ENCODE measurements at regions not wholly inside any gene's neighbourhood (a gene's known extent, or its start where the extent isn't known, plus 50 kb on each side); places are given as distances from the start of the nearest gene placed in this dataset.
A peak's percentile ranks its signal among the peaks of the same experiment; 100 is the strongest.

- no peak overlapping the region for H3K27ac Mint-ChIP-seq
- peaks cover 0 to 9% (median under 1%) of the 10 kb centered on the region in 8 donors for H3K9me3 Mint-ChIP-seq
- Histone ChIP-seq H3K9me3 (ENCODE audit: control insufficient read depth in 1 of 2, low read length in 2 of 2) (no peaks in the 10 kb centered on the region), H3K4me1 (ENCODE audit: insufficient read depth, low read length) (no peaks in the 10 kb centered on the region), H3K36me3 (ENCODE audit: insufficient read depth, low read length) (no peaks in the 10 kb centered on the region), H3K4me3 (ENCODE audit: low read length in 2 of 2) (no peak overlapping the region), H3K27ac (ENCODE audit: low read depth, low read length) (no peak overlapping the region), H3K27me3 (ENCODE audit: insufficient read depth, low read length) (no peaks in the 10 kb centered on the region)
- no peak overlapping the region for H3K4me3 Mint-ChIP-seq
- no peaks in the 10 kb centered on the region for H3K36me3 Mint-ChIP-seq
- ChIA-PET CTCF (ENCODE audit: partially characterized antibody) (no interaction called here), POLR2A (ENCODE audit: partially characterized antibody) (no interaction called here)
- intact Hi-C loops (cut with micrococcal nuclease), result no loop called here
- DNase-seq, result no peak
- no peaks in the 10 kb centered on the region for H3K27me3 Mint-ChIP-seq
- no peaks in the 10 kb centered on the region for H3K4me1 Mint-ChIP-seq
Observed at GRCh38 chr4:156576946-156577345, 394.7 kb downstream of the PDGFC start.

DNA sequence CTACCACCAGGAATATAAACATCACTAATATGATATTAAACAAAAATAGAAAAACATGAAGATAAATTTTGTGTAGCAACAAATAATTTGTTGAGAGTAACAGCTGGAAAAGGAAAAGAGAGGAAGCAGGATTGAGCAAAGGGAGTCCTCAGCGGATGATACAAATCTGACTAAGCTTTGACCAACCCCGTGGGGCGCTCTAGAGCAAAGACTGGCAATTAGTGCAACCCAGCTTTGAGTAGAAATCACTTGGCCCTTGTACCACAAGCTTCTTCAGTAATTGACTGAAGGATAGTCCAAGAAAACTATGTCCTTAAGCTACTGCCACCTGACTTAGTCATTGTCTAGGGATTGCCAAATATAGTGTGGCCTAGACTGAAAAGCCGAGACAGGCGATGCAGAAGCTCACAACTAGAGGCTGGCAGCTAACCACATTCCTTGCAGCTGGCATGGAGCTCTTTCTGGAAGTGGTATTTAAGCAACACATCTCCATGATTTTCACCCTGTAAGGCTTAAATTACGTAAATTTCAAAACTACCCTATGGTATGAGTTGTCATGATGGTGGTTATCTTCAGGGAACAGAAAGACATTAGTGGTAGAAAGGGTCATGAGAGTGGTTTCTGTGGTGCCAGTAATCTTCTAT is 396.0 kb downstream of the PDGFC start:
- H3K27ac Mint-ChIP-seq, result no peak overlapping the region
- no peak for DNase-seq
- POLR2A ChIA-PET (ENCODE audit: partially characterized antibody), result no interaction called here
- no peaks in the 10 kb centered on the region for H3K4me1 ChIP-seq (ENCODE audit: insufficient read depth, low read length)
- H3K36me3 ChIP-seq (ENCODE audit: insufficient read depth, low read length), result no peaks in the 10 kb centered on the region
- H3K27me3 Mint-ChIP-seq, result no peaks in the 10 kb centered on the region
- peak overlapping the region in 1 of 2 donors; percentile 11 for H3K4me3 ChIP-seq (ENCODE audit: low read length in 2 of 2)
- no peak overlapping the region for H3K4me3 Mint-ChIP-seq
- no peaks in the 10 kb centered on the region for H3K27me3 ChIP-seq (ENCODE audit: insufficient read depth, low read length)
- no peaks in the 10 kb centered on the region for H3K9me3 ChIP-seq (ENCODE audit: control insufficient read depth in 1 of 2, low read length in 2 of 2)
- H3K4me1 Mint-ChIP-seq, result no peaks in the 10 kb centered on the region
- peaks cover 0 to 10% (median 3%) of the 10 kb centered on the region in 8 donors for H3K9me3 Mint-ChIP-seq
- intact Hi-C loops (cut with micrococcal nuclease), result no loop called here
- no peak overlapping the region for H3K27ac ChIP-seq (ENCODE audit: low read depth, low read length)
- CTCF ChIA-PET (ENCODE audit: partially characterized antibody), result no interaction called here
- no peaks in the 10 kb centered on the region for H3K36me3 Mint-ChIP-seq

- H3K4me3 Mint-ChIP-seq, result no peak overlapping the region
- no peak overlapping the region for H3K27ac Mint-ChIP-seq
- no peaks in the 10 kb centered on the region for H3K27me3 Mint-ChIP-seq
Observed at GRCh38 chr4:156571146-156571545, 400.5 kb downstream of the PDGFC start.

GRCh38 chr4:156569535-156569934 is 402.1 kb downstream of the PDGFC start:
- CTCF ChIA-PET (ENCODE audit: partially characterized antibody), result no interaction called here

More at GRCh38 chr4:156571146-156571545, 400.5 kb downstream of the PDGFC start:
- no peaks in the 10 kb centered on the region for H3K4me1 Mint-ChIP-seq
- H3K9me3 Mint-ChIP-seq, result peaks cover 0 to 15% (median 6%) of the 10 kb centered on the region in 8 donors
- no peak overlapping the region for H3K4me3 ChIP-seq (ENCODE audit: low read length in 2 of 2)
- DNase-seq, result no peak
- ChIA-PET CTCF (ENCODE audit: partially characterized antibody) (no interaction called here), POLR2A (ENCODE audit: partially characterized antibody) (no interaction called here)
- no peak overlapping the region for H3K27ac ChIP-seq (ENCODE audit: low read depth, low read length)
- no peaks in the 10 kb centered on the region for H3K4me1 ChIP-seq (ENCODE audit: insufficient read depth, low read length)
- H3K36me3 ChIP-seq (ENCODE audit: insufficient read depth, low read length), result no peaks in the 10 kb centered on the region
- no peaks in the 10 kb centered on the region for H3K27me3 ChIP-seq (ENCODE audit: insufficient read depth, low read length)
- H3K9me3 ChIP-seq (ENCODE audit: control insufficient read depth in 1 of 2, low read length in 2 of 2), result peaks cover 0 to 2% of the 10 kb centered on the region in 2 donors
- intact Hi-C loops (cut with micrococcal nuclease), result no loop called here
- no peaks in the 10 kb centered on the region for H3K36me3 Mint-ChIP-seq

GRCh38 chr4:156568484-156568883 is 403.1 kb downstream of the PDGFC start:
- DNase-seq, result no peak
- Mint-ChIP-seq H3K4me1 (no peaks in the 10 kb centered on the region), H3K36me3 (no peaks in the 10 kb centered on the region), H3K9me3 (peaks cover 0 to 15% (median 6%) of the 10 kb centered on the region in 8 donors), H3K27me3 (no peaks in the 10 kb centered on the region), H3K27ac (no peak overlapping the region), H3K4me3 (no peak overlapping the region)
- Histone ChIP-seq H3K27ac (ENCODE audit: low read depth, low read length) (no peak overlapping the region), H3K9me3 (ENCODE audit: control insufficient read depth in 1 of 2, low read length in 2 of 2) (peaks cover 0 to 2% of the 10 kb centered on the region in 2 donors), H3K4me1 (ENCODE audit: insufficient read depth, low read length) (no peaks in the 10 kb centered on the region), H3K4me3 (ENCODE audit: low read length in 2 of 2) (no peak overlapping the region), H3K27me3 (ENCODE audit: insufficient read depth, low read length) (no peaks in the 10 kb centered on the region), H3K36me3 (ENCODE audit: insufficient read depth, low read length) (no peaks in the 10 kb centered on the region)
- intact Hi-C loops (cut with micrococcal nuclease), result no loop called here
- CTCF ChIA-PET (ENCODE audit: partially characterized antibody), result no interaction called here
- POLR2A ChIA-PET (ENCODE audit: partially characterized antibody), result no interaction called here

More at GRCh38 chr4:156569535-156569934, 402.1 kb downstream of the PDGFC start:
- no peaks in the 10 kb centered on the region for H3K27me3 Mint-ChIP-seq
- H3K4me3 Mint-ChIP-seq, result no peak overlapping the region
- H3K36me3 Mint-ChIP-seq, result no peaks in the 10 kb centered on the region
- no peak for DNase-seq
- H3K36me3 ChIP-seq (ENCODE audit: insufficient read depth, low read length), result no peaks in the 10 kb centered on the region
- H3K4me1 Mint-ChIP-seq, result no peaks in the 10 kb centered on the region
- H3K27ac ChIP-seq (ENCODE audit: low read depth, low read length), result no peak overlapping the region
- H3K9me3 Mint-ChIP-seq, result peaks cover 0 to 12% (median 6%) of the 10 kb centered on the region in 8 donors
- H3K27me3 ChIP-seq (ENCODE audit: insufficient read depth, low read length), result no peaks in the 10 kb centered on the region
- POLR2A ChIA-PET (ENCODE audit: partially characterized antibody), result no interaction called here
- H3K9me3 ChIP-seq (ENCODE audit: control insufficient read depth in 1 of 2, low read length in 2 of 2), result peaks cover 0 to 2% of the 10 kb centered on the region in 2 donors
- intact Hi-C loops (cut with micrococcal nuclease), result no loop called here
- H3K27ac Mint-ChIP-seq, result no peak overlapping the region
- no peaks in the 10 kb centered on the region for H3K4me1 ChIP-seq (ENCODE audit: insufficient read depth, low read length)
- H3K4me3 ChIP-seq (ENCODE audit: low read length in 2 of 2), result no peak overlapping the region

- Mint-ChIP-seq H3K27me3 (no peaks in the 10 kb centered on the region), H3K36me3 (no peaks in the 10 kb centered on the region), H3K9me3 (peaks cover 0 to 15% (median 6%) of the 10 kb centered on the region in 8 donors), H3K4me1 (no peaks in the 10 kb centered on the region), H3K4me3 (no peak overlapping the region), H3K27ac (no peak overlapping the region)
- Histone ChIP-seq H3K27ac (ENCODE audit: low read depth, low read length) (no peak overlapping the region), H3K27me3 (ENCODE audit: insufficient read depth, low read length) (no peaks in the 10 kb centered on the region), H3K9me3 (ENCODE audit: control insufficient read depth in 1 of 2, low read length in 2 of 2) (peaks cover 0 to 2% of the 10 kb centered on the region in 2 donors), H3K4me3 (ENCODE audit: low read length in 2 of 2) (no peak overlapping the region), H3K36me3 (ENCODE audit: insufficient read depth, low read length) (no peaks in the 10 kb centered on the region), H3K4me1 (ENCODE audit: insufficient read depth, low read length) (no peaks in the 10 kb centered on the region)
- CTCF ChIA-PET (ENCODE audit: partially characterized antibody), result no interaction called here
- intact Hi-C loops (cut with micrococcal nuclease), result no loop called here
- POLR2A ChIA-PET (ENCODE audit: partially characterized antibody), result no interaction called here
- no peak for DNase-seq
Observed at GRCh38 chr4:156568041-156568440, 403.6 kb downstream of the PDGFC start.

GRCh38 chr4:156560701-156561100 is 410.9 kb downstream of the PDGFC start:
- Mint-ChIP-seq H3K4me1 (no peaks in the 10 kb centered on the region), H3K9me3 (peaks cover 0 to 12% (median 5%) of the 10 kb centered on the region in 8 donors)

More at GRCh38 chr4:156560701-156561100, 410.9 kb downstream of the PDGFC start:
- Histone ChIP-seq H3K27me3 (ENCODE audit: insufficient read depth, low read length) (no peaks in the 10 kb centered on the region), H3K9me3 (ENCODE audit: control insufficient read depth in 1 of 2, low read length in 2 of 2) (no peaks in the 10 kb centered on the region), H3K4me1 (ENCODE audit: insufficient read depth, low read length) (no peaks in the 10 kb centered on the region), H3K36me3 (ENCODE audit: insufficient read depth, low read length) (no peaks in the 10 kb centered on the region), H3K4me3 (ENCODE audit: low read length in 2 of 2) (no peak overlapping the region), H3K27ac (ENCODE audit: low read depth, low read length) (no peak overlapping the region)
- H3K4me3 Mint-ChIP-seq, result no peak overlapping the region
- DNase-seq, result no peak
- no peaks in the 10 kb centered on the region for H3K27me3 Mint-ChIP-seq
- intact Hi-C loops (cut with micrococcal nuclease), result no loop called here
- no peaks in the 10 kb centered on the region for H3K36me3 Mint-ChIP-seq
- H3K27ac Mint-ChIP-seq, result peak overlapping the region in 1 of 7 donors; percentile 9
- ChIA-PET CTCF (ENCODE audit: partially characterized antibody) (no interaction called here), POLR2A (ENCODE audit: partially characterized antibody) (no interaction called here)
